Right atrium auricular region (tissue), 2 donors: ENCODE measurements at regions not wholly inside any gene's neighbourhood (a gene's known extent, or its start where the extent isn't known, plus 50 kb on each side); places are given as distances from the start of the nearest gene placed in this dataset.

Experiments
- DNase-seq: peaks from one replicate; pipeline ENCODE4 v3.0.0-alpha.2; 2019; ENCODE audit warnings: low spot score
- H3K27ac ChIP-seq, 2 donors: fragments of 200-600 bp; sonication (generic); 1 replicate in 1 of 2; 2 replicates in 1 of 2; pipeline ENCODE4 v1.5.1; 2016 to 2019
- H3K27me3 ChIP-seq, 2 donors: fragments of 200-600 bp; sonication (generic); one replicate each; pipeline versions ENCODE4 v1.5.1 to v1.6.0; 2017 to 2019
- H3K36me3 ChIP-seq: fragments of 200-600 bp; sonication (generic); one replicate; pipeline ENCODE4 v1.5.1; 2016
- H3K4me1 ChIP-seq, 2 donors: fragments of 200-600 bp; sonication (generic); one replicate each; pipeline versions ENCODE4 v1.5.1 to v1.6.0; 2017 to 2019
- H3K4me3 ChIP-seq, 2 donors: fragments of 200-600 bp; sonication (generic); 1 replicate in 1 of 2; 2 replicates in 1 of 2; pipeline ENCODE4 v1.5.1; 2017 to 2019; ENCODE audit warnings: mild to moderate bottlenecking in 1 of 2, moderate library complexity in 1 of 2
- H3K9me3 ChIP-seq, 2 donors: fragments of 200-600 bp; sonication (generic); one replicate each; pipeline ENCODE4 v1.5.1; 2019
- CTCF ChIP-seq, 2 donors: fragments of 200-600 bp; sonication (generic); IDR thresholded peaks; one replicate each; pipeline ENCODE4 v1.5.1; 2019; ENCODE audit warnings: antibody characterized with exemption in 2 of 2

GRCh38 chr3:46080124-46080968 is 53.1 kb upstream of the XCR1 start:
- DNase-seq: no peak
- Histone ChIP-seq H3K4me1 (no peaks in the 10 kb centered on the region), H3K36me3 (no peaks in the 10 kb centered on the region), H3K27me3 (no peaks in the 10 kb centered on the region), H3K27ac (no peak overlapping the region), H3K4me3 (no peak overlapping the region), H3K9me3 (no peaks in the 10 kb centered on the region)
- no peak for TF ChIP-seq CTCF (IDR thresholded peaks at IDR 0.05)

- Histone ChIP-seq H3K4me1 (no peaks in the 10 kb centered on the region), H3K27ac (no peak overlapping the region), H3K4me3 (no peak overlapping the region), H3K9me3 (no peaks in the 10 kb centered on the region), H3K36me3 (no peaks in the 10 kb centered on the region), H3K27me3 (no peaks in the 10 kb centered on the region)
- peak; percentile 96 for DNase-seq
- TF ChIP-seq CTCF (IDR thresholded peaks at IDR 0.05): peak; percentile 83 to 99
These were observed 51.6 kb upstream of the XCR1 start for GRCh38 chr3:46078712-46079400.
